ENCODE measurements at regions not wholly inside any gene's neighbourhood (a gene's known extent, or its start where the extent isn't known, plus 50 kb on each side); places are given as distances from the start of the nearest gene placed in this dataset.

DNA sequence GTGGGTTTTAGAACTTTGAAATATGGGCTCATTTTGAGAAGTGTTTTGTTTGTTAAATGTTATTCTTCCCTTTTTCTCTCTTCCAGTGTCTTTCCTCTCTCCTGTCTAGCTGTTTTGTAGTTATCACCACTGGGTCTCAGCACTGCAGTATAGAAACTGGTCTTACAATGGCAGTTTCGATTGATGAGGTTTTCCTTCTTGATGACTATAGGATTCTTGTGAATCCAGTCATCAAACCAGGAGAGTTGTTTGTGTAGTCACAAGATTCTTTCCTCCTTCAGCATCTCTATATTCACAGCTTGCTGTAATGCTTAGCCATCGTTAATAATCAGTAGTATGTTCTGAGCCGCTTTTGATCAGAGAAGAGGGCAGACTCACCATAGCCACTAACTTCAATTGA lies 172.3 kb downstream of the OGFRL1 start:
- H3K4me1 ChIP-seq: no peaks in the 10 kb centered on the region
- H3K27me3 ChIP-seq: no peaks in the 10 kb centered on the region
- H3K4me3 ChIP-seq: no peak overlapping the region
- intact Hi-C loops (cut with DNase I): no loop called here
- ATAC-seq (no peak), DNase-seq (no peak)
- 74% methylated on average over 3 of the region's 3 CpGs for WGBS (ENCODE audit: insufficient coverage, low coverage, low lambda C conversion rate, missing lambda C conversion rate)
- no peak for TF ChIP-seq POLR2A (IDR thresholded peaks at IDR 0.05)
- TF ChIP-seq, protein P1, sequence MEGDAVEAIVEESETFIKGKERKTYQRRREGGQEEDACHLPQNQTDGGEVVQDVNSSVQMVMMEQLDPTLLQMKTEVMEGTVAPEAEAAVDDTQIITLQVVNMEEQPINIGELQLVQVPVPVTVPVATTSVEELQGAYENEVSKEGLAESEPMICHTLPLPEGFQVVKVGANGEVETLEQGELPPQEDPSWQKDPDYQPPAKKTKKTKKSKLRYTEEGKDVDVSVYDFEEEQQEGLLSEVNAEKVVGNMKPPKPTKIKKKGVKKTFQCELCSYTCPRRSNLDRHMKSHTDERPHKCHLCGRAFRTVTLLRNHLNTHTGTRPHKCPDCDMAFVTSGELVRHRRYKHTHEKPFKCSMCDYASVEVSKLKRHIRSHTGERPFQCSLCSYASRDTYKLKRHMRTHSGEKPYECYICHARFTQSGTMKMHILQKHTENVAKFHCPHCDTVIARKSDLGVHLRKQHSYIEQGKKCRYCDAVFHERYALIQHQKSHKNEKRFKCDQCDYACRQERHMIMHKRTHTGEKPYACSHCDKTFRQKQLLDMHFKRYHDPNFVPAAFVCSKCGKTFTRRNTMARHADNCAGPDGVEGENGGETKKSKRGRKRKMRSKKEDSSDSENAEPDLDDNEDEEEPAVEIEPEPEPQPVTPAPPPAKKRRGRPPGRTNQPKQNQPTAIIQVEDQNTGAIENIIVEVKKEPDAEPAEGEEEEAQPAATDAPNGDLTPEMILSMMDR (IDR thresholded peaks at IDR 0.05): no peak
- H3K36me3 ChIP-seq: no peaks in the 10 kb centered on the region
- H3K9me3 ChIP-seq: no peaks in the 10 kb centered on the region
- no peak overlapping the region for H3K27ac ChIP-seq

DNA sequence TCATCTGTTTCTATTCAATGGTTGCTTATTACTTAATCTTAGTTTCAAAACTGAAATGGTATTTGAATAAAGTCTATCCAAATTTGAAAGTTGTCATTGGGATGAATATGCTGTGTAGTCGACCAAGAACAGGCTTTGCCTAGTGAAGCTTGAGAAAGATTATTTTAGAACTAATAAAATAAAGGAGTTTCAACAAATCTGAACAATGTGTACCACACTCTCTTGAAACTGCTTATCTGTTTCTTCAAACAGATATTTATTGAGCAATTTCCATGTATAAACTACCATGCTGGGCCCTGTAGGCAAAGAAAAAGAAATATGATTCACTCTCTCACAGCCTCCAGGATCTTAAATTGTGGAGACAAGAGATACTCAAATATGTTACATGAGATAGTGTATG lies 174.4 kb downstream of the OGFRL1 start:
- Histone ChIP-seq H3K27ac (no peak overlapping the region), H3K4me3 (no peak overlapping the region), H3K36me3 (no peaks in the 10 kb centered on the region), H3K4me1 (no peaks in the 10 kb centered on the region), H3K9me3 (no peaks in the 10 kb centered on the region), H3K27me3 (no peaks in the 10 kb centered on the region)
- DNase-seq: no peak
- no peak for ATAC-seq
- intact Hi-C loops (cut with DNase I): no loop called here
- 59% methylated on average over 1 of the region's 1 CpG for WGBS (ENCODE audit: insufficient coverage, low coverage, low lambda C conversion rate, missing lambda C conversion rate)
- no peak for TF ChIP-seq POLR2A (IDR thresholded peaks at IDR 0.05)
- TF ChIP-seq, protein P1 (IDR thresholded peaks at IDR 0.05): no peak

DNA sequence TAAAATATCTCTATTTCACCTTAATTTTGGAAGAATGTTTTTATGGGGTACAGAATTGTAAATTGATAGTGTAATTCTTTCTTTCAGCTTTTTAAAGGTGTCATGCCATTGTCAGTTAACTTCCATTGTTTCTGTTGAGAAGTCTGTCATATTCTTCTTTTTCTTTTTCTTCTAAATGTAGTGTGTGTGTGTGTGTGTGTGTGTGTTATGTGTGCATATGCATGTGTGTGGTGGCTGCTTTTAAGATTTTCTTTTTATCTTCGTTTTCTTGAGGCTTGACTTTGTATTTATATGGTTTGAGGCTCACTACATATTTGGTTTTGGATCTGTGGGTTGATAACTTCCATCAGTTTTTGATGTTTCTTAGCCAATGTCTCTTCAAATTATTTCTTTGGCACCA lies 176.5 kb downstream of the OGFRL1 start:
- 20% methylated on average over 1 of the region's 1 CpG for WGBS (ENCODE audit: insufficient coverage, low coverage, low lambda C conversion rate, missing lambda C conversion rate)

DNA sequence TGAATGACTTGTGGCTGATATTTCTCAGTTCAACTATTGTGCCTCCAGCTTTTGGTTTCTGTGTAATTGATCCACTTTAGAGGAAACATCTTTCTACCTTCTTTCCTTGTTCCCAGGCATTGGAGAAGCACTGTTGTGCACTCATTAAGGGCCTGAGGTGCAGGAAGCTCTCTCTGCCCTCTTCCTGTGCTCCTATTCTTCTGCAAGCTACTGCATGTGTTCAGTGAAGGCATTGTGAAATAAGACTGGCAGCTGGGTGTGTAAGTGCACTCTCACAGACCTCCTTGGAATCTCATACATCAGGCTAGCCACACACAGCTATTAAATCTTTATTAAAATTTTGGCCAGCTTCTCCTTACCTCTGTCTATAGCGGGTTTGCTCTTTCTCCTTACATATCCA lies 177.8 kb downstream of the OGFRL1 start:
- ATAC-seq (no peak), DNase-seq (no peak)
- intact Hi-C loops (cut with DNase I): no loop called here
- Histone ChIP-seq H3K4me1 (no peaks in the 10 kb centered on the region), H3K27me3 (no peaks in the 10 kb centered on the region), H3K4me3 (no peak overlapping the region), H3K9me3 (no peaks in the 10 kb centered on the region), H3K27ac (no peak overlapping the region), H3K36me3 (no peaks in the 10 kb centered on the region)
- WGBS (ENCODE audit: insufficient coverage, low coverage, low lambda C conversion rate, missing lambda C conversion rate): 75% methylated on average over 1 of the region's 1 CpG
- TF ChIP-seq, protein P1 (IDR thresholded peaks at IDR 0.05): no peak
- TF ChIP-seq POLR2A (IDR thresholded peaks at IDR 0.05): no peak

More for the DNA sequence above, 176.5 kb downstream of the OGFRL1 start:
- DNase-seq (no peak), ATAC-seq (no peak)
- Histone ChIP-seq H3K4me1 (no peaks in the 10 kb centered on the region), H3K9me3 (no peaks in the 10 kb centered on the region), H3K36me3 (no peaks in the 10 kb centered on the region), H3K27ac (no peak overlapping the region), H3K4me3 (no peak overlapping the region), H3K27me3 (no peaks in the 10 kb centered on the region)
- TF ChIP-seq, protein P1 (IDR thresholded peaks at IDR 0.05): no peak
- no peak for TF ChIP-seq POLR2A (IDR thresholded peaks at IDR 0.05)
- intact Hi-C loops (cut with DNase I): no loop called here

DNA sequence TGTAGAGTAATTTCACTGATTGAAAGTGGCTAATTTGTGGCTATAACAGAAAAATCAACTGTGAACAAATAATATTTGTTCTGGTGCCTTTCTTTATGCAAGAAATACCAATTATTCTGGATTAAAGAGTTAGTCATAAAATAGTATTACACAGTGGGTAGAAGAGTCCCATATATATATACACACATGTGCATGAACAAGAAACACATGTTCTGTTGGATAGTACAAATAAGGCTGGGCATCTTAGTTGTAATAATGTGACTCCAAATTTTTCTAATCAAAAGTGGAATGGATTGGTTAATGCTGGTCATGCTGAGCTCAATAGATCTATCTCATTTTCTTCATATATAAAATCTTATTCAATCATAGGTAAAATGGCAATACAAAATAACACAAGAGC lies 179.4 kb downstream of the OGFRL1 start:
- intact Hi-C loops (cut with DNase I): no loop called here
- Histone ChIP-seq H3K36me3 (no peaks in the 10 kb centered on the region), H3K4me3 (no peak overlapping the region), H3K9me3 (no peaks in the 10 kb centered on the region), H3K27ac (no peak overlapping the region), H3K4me1 (no peaks in the 10 kb centered on the region), H3K27me3 (no peaks in the 10 kb centered on the region)
- DNase-seq: no peak
- TF ChIP-seq, protein P1 (IDR thresholded peaks at IDR 0.05): no peak
- no peak for TF ChIP-seq POLR2A (IDR thresholded peaks at IDR 0.05)
- ATAC-seq: no peak
